Left lung (tissue), 4 donors: ENCODE measurements at regions not wholly inside any gene's neighbourhood (a gene's known extent, or its start where the extent isn't known, plus 50 kb on each side); places are given as distances from the start of the nearest gene placed in this dataset.

Experiments
- ATAC-seq: fragments of 200-7000 bp; cut with Tn5 transposase; one replicate; pipeline ENCODE4 v1.9.1; 2020; ENCODE audit warnings: moderate library complexity
- DNase-seq, 4 donors: peaks; one replicate each; pipeline ENCODE4 v3.0.0-alpha.2; 2013 to 2020
- H3K27ac ChIP-seq, 2 donors: fragments of 200-600 bp; sonication (generic) in 1 of 2; one replicate each; pipeline versions ENCODE4 v1.5.0 to v1.8.0; 2020 to 2021
- H3K27me3 ChIP-seq, 2 donors: fragments of 200-600 bp; sonication (generic) in 1 of 2; one replicate each; pipeline versions ENCODE4 v1.5.0 to v1.8.0; 2020 to 2021
- H3K36me3 ChIP-seq, 2 donors: fragments of 200-600 bp; sonication (generic) in 1 of 2; one replicate each; pipeline versions ENCODE4 v1.5.0 to v1.8.0; 2020 to 2021
- H3K4me1 ChIP-seq, 2 donors: fragments of 200-600 bp; one replicate each; pipeline ENCODE4 v1.8.0; 2021
- H3K4me3 ChIP-seq, 2 donors: fragments of 200-600 bp; sonication (generic) in 1 of 2; one replicate each; pipeline versions ENCODE4 v1.5.0 to v1.8.0; 2020 to 2021; ENCODE audit warnings: mild to moderate bottlenecking in 1 of 2
- H3K9me3 ChIP-seq, 2 donors: fragments of 200-600 bp; sonication (generic) in 1 of 2; one replicate each; pipeline versions ENCODE4 v1.5.0 to v1.8.0; 2020 to 2021
- CTCF ChIP-seq, 2 donors: fragments of 200-600 bp; sonication (generic) in 1 of 2; IDR thresholded peaks; one replicate each; pipeline versions ENCODE4 v1.5.0 to v1.8.0; 2021; ENCODE audit warnings: antibody characterized with exemption in 2 of 2
- intact Hi-C, 2 donors: fragments of 100-400 bp; cut with DNase I; formaldehyde crosslinking; loops; one replicate each; pipeline versions ENCODE4 v1.11.2 to v1.14.2; 2022
- donor health status: DM: no; HTN: yes; CAD: no.
- donor health status: DM: no; HTN: no; CAD: no.

GRCh38 chr20:39857835-39858234 is 831.2 kb downstream of the MAFB start:
- ATAC-seq (no peak), DNase-seq (no peak)
- no peaks in the 10 kb centered on the region for H3K36me3 ChIP-seq
- no peak overlapping the region for H3K27ac ChIP-seq
- no peaks in the 10 kb centered on the region for H3K27me3 ChIP-seq
- no peaks in the 10 kb centered on the region for H3K9me3 ChIP-seq
- H3K4me3 ChIP-seq = no peak overlapping the region
- no peak for TF ChIP-seq CTCF (IDR thresholded peaks at IDR 0.05)
- no peaks in the 10 kb centered on the region for H3K4me1 ChIP-seq
- intact Hi-C loops = no loop called here

GRCh38 chr20:39857187-39857586 is 831.8 kb downstream of the MAFB start:
- DNase-seq (no peak), ATAC-seq (no peak)
- Histone ChIP-seq H3K4me3 (no peak overlapping the region), H3K27me3 (no peaks in the 10 kb centered on the region), H3K9me3 (no peaks in the 10 kb centered on the region), H3K27ac (no peak overlapping the region), H3K4me1 (no peaks in the 10 kb centered on the region), H3K36me3 (no peaks in the 10 kb centered on the region)
- TF ChIP-seq CTCF (IDR thresholded peaks at IDR 0.05) = no peak
- intact Hi-C loops = no loop called here

- no peaks in the 10 kb centered on the region for H3K36me3 ChIP-seq
- ATAC-seq = no peak
Observed at GRCh38 chr20:39855799-39856198, 833.2 kb downstream of the MAFB start.

GRCh38 chr20:39855056-39855455 is 834.0 kb downstream of the MAFB start:
- ATAC-seq (no peak), DNase-seq (no peak)
- no peaks in the 10 kb centered on the region for H3K9me3 ChIP-seq
- H3K4me1 ChIP-seq = peaks cover 5 to 7% of the 10 kb centered on the region in 2 donors
- H3K36me3 ChIP-seq = no peaks in the 10 kb centered on the region
- H3K27ac ChIP-seq = no peak overlapping the region
- H3K4me3 ChIP-seq = no peak overlapping the region
- no peaks in the 10 kb centered on the region for H3K27me3 ChIP-seq
- no peak for TF ChIP-seq CTCF (IDR thresholded peaks at IDR 0.05)
- intact Hi-C loops = no loop called here

More at GRCh38 chr20:39855799-39856198, 833.2 kb downstream of the MAFB start:
- Histone ChIP-seq H3K27me3 (no peaks in the 10 kb centered on the region), H3K4me1 (peaks cover 0 to 3% of the 10 kb centered on the region in 2 donors), H3K4me3 (no peak overlapping the region), H3K9me3 (no peaks in the 10 kb centered on the region), H3K27ac (no peak overlapping the region)
- no peak for DNase-seq
- intact Hi-C loops = no loop called here
- no peak for TF ChIP-seq CTCF (IDR thresholded peaks at IDR 0.05)

DNA sequence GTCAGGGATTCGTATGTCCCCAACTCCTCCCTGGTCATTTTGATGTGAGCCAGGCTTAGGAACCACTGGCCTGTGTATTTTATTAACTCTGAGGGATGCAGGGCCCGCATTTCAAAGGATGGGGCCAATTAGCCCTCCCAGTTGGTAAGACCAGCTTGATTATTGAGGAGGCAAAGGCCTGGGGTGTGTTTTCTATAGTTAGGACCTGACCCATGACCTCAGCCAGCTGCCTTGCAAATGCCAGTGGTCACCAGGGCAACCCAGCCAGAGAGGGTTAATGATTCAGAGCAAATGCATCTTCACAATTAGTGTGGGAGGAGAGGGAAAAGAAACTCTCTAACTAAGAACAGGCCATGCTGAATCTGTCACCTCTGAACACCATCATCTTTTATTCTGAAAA is 835.4 kb downstream of the MAFB start:
- H3K27ac ChIP-seq = no peak overlapping the region
- H3K27me3 ChIP-seq = no peaks in the 10 kb centered on the region
- H3K36me3 ChIP-seq = no peaks in the 10 kb centered on the region
- H3K9me3 ChIP-seq = no peaks in the 10 kb centered on the region
- DNase-seq (no peak), ATAC-seq (no peak)
- H3K4me1 ChIP-seq = peaks cover 11 to 14% of the 10 kb centered on the region in 2 donors
- TF ChIP-seq CTCF (IDR thresholded peaks at IDR 0.05) = no peak
- H3K4me3 ChIP-seq = no peak overlapping the region
- intact Hi-C loops = no loop called here
